Endothelial cell (in vitro differentiated cells): ENCODE measurements at regions not wholly inside any gene's neighbourhood (a gene's known extent, or its start where the extent isn't known, plus 50 kb on each side); places are given as distances from the start of the nearest gene placed in this dataset.

ENCODE experiments used
- DNase-seq: peaks from one replicate; pipeline ENCODE4 v3.0.0; 2021; ENCODE audit warnings: low spot score
- H3K27ac Mint-ChIP-seq: one replicate; pipeline ENCODE4 v1.8.0; 2021; ENCODE audit warnings: mixed read lengths, inconsistent platforms; ENCODE audit not compliant: unreplicated experiment
- H3K27me3 Mint-ChIP-seq: one replicate; pipeline ENCODE4 v1.8.0; 2021; ENCODE audit warnings: mild to moderate bottlenecking, moderate library complexity, mixed read lengths, inconsistent platforms; ENCODE audit not compliant: unreplicated experiment
- H3K36me3 Mint-ChIP-seq: one replicate; pipeline ENCODE4 v1.8.0; 2021; ENCODE audit warnings: mild to moderate bottlenecking, low read depth, mixed read lengths, inconsistent platforms; ENCODE audit not compliant: unreplicated experiment
- H3K4me1 Mint-ChIP-seq: one replicate; pipeline ENCODE4 v1.8.0; 2021; ENCODE audit warnings: mild to moderate bottlenecking, mixed read lengths, inconsistent platforms; ENCODE audit not compliant: unreplicated experiment
- H3K4me3 Mint-ChIP-seq: one replicate; pipeline ENCODE4 v1.8.0; 2021; ENCODE audit warnings: mild to moderate bottlenecking, mixed read lengths, inconsistent platforms; ENCODE audit not compliant: unreplicated experiment
- H3K9me3 Mint-ChIP-seq: one replicate; pipeline ENCODE4 v1.8.0; 2021; ENCODE audit warnings: mixed read lengths, inconsistent platforms; ENCODE audit not compliant: unreplicated experiment
- TF ChIP-seq, protein P1 (sequence below): fragments of 200-600 bp; sonication (generic); IDR thresholded peaks from one replicate; pipeline ENCODE4 v1.5.0; 2021; ENCODE audit warnings: antibody characterized with exemption; ENCODE audit not compliant: unreplicated experiment

- Mint-ChIP-seq H3K27ac (no peak overlapping the region), H3K27me3 (no peaks in the 10 kb centered on the region), H3K36me3 (no peaks in the 10 kb centered on the region), H3K4me1 (no peaks in the 10 kb centered on the region), H3K4me3 (no peak overlapping the region), H3K9me3 (no peaks in the 10 kb centered on the region)
- no peak for DNase-seq
- TF ChIP-seq, protein P1, sequence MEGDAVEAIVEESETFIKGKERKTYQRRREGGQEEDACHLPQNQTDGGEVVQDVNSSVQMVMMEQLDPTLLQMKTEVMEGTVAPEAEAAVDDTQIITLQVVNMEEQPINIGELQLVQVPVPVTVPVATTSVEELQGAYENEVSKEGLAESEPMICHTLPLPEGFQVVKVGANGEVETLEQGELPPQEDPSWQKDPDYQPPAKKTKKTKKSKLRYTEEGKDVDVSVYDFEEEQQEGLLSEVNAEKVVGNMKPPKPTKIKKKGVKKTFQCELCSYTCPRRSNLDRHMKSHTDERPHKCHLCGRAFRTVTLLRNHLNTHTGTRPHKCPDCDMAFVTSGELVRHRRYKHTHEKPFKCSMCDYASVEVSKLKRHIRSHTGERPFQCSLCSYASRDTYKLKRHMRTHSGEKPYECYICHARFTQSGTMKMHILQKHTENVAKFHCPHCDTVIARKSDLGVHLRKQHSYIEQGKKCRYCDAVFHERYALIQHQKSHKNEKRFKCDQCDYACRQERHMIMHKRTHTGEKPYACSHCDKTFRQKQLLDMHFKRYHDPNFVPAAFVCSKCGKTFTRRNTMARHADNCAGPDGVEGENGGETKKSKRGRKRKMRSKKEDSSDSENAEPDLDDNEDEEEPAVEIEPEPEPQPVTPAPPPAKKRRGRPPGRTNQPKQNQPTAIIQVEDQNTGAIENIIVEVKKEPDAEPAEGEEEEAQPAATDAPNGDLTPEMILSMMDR = no peak
These were observed 560.4 kb upstream of the MCTP2 start for GRCh38 chr15:93670931-93671330.

DNA sequence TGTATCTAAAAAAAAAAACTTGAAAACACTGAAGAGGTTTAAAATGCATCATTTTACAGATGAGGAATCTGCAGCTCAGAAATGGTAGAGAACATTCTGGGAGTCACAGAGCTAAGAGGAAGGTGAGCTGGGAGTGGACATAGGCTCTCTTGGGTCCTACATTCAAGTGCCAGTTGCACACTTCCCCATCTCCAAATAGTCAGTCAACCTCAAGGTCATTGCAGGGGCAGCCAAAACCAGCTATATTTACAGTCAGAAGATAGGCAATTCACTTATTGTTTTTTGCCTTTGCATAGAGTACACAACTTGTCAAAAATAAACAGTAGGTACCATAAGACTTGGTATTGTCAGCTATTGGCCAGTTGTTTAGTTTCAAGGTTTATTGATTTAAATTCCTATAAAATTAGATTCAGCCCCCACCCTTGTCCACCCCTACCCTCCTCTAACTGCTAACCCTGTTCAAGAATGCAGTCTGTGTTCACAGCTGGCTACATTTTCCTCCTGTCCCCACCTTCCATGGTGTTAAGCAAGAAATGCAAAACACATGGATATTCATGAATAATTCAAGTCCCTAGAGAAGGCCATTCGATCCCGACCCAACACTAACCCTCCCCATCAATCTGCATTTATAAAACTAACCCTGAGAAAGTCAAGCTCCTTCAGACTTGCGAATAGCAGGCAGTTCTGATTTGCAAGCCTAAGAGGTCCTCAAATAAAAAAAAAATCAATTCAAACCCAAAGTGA, 567.0 kb upstream of the MCTP2 start:
- no peaks in the 10 kb centered on the region for H3K9me3 Mint-ChIP-seq
- H3K4me1 Mint-ChIP-seq = no peaks in the 10 kb centered on the region
- no peak overlapping the region for H3K27ac Mint-ChIP-seq
- TF ChIP-seq, protein P1 = no peak
- no peaks in the 10 kb centered on the region for H3K36me3 Mint-ChIP-seq
- H3K27me3 Mint-ChIP-seq = no peaks in the 10 kb centered on the region
- no peak for DNase-seq
- no peak overlapping the region for H3K4me3 Mint-ChIP-seq

DNA sequence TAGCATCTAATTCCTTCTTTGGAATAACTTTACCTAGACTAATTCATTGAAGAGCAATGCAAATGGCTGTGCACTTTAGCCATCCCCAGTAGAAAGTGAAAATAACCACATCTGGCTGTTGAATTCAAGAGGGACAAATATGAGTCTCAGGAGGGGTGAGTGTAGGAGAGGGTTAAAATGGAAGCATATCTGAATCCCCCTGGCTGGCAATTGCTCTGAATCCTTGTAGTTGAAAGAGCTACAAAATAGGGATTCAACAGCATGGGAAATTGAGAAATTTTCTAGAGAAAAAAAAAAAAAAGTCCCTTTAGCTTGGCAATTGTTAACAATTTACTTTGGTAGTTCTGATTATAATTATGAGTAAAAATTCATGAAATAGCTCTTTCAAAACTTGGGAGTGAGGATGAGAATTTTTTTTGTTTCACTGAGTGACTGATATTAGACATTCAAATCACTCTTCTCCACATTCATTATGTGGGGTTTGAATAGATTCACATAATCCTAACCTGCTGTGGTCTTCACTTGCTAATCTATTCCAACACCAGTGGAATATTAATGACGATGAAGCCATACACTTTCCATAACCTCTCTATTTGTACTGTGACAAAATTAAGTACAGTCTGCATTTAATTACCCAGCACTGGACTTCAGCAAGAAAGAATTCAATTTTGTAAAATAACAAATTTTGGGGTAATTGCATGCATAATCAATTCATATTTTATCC, 569.0 kb upstream of the MCTP2 start:
- TF ChIP-seq, protein P1 = no peak
- no peaks in the 10 kb centered on the region for H3K36me3 Mint-ChIP-seq
- no peaks in the 10 kb centered on the region for H3K9me3 Mint-ChIP-seq
- no peaks in the 10 kb centered on the region for H3K27me3 Mint-ChIP-seq
- H3K27ac Mint-ChIP-seq = no peak overlapping the region
- no peaks in the 10 kb centered on the region for H3K4me1 Mint-ChIP-seq
- no peak for DNase-seq
- no peak overlapping the region for H3K4me3 Mint-ChIP-seq

- no peaks in the 10 kb centered on the region for H3K36me3 Mint-ChIP-seq
- H3K4me3 Mint-ChIP-seq = no peak overlapping the region
- no peaks in the 10 kb centered on the region for H3K27me3 Mint-ChIP-seq
- H3K9me3 Mint-ChIP-seq = no peaks in the 10 kb centered on the region
- H3K27ac Mint-ChIP-seq = no peak overlapping the region
- H3K4me1 Mint-ChIP-seq = no peaks in the 10 kb centered on the region
- no peak for DNase-seq
- TF ChIP-seq, protein P1 = no peak
These were observed 569.2 kb upstream of the RGMA start for GRCh38 chr15:93658026-93658816.
